IMR-90 (cell line): ENCODE measurements at regions not wholly inside any gene's neighbourhood (a gene's known extent, or its start where the extent isn't known, plus 50 kb on each side); places are given as distances from the start of the nearest gene placed in this dataset.

Source experiments
- ATAC-seq: fragments of 200-7000 bp; cut with Tn5 transposase; 2 replicates; pipeline ENCODE4 v1.9.1; 2020; ENCODE audit warnings: low read depth, mild to moderate bottlenecking, moderate library complexity
- BruUV-seq: library from RNA; stranded (reverse); fragments of 400-500 nt; replicated peaks from 2 replicates; lab custom pipeline; 2021; lab: Mats Ljungman, UMichigan
- CTCF ChIA-PET: fragments of 300-600 bp; formaldehyde crosslinking; extraction: SDS; loops from one replicate; lab custom pipeline; 2021; ENCODE audit warnings: antibody characterized with exemption; lab: Yijun Ruan, JAX
- POLR2A ChIA-PET: fragments of 300-600 bp; sonication (Branson Sonifier 250); formaldehyde crosslinking; loops from one replicate; lab custom pipeline; 2022; ENCODE audit warnings: antibody characterized with exemption; ENCODE audit not compliant: unreplicated experiment; lab: Charles Lee
- DNase-seq: peaks from one replicate; pipeline ENCODE4 v3.0.0; 2013
- H2AFZ ChIP-seq: replicated peaks from 2 replicates; pipeline ENCODE3; 2013; ENCODE audit warnings: low read length, mild to moderate bottlenecking; ENCODE audit not compliant: poor library complexity
- H2AK5ac ChIP-seq: 2 replicates; pipeline ENCODE4 v1.6.1; 2013; ENCODE audit warnings: low read depth, low read length, inconsistent platforms
- H2AK9ac ChIP-seq: replicated peaks from 2 replicates; pipeline ENCODE3; 2013; ENCODE audit warnings: mild to moderate bottlenecking, low read depth, low read length, moderate library complexity; ENCODE audit not compliant: poor library complexity
- H2BK120ac ChIP-seq: 2 replicates; pipeline ENCODE4 v1.6.1; 2013; ENCODE audit warnings: low read depth, low read length, inconsistent platforms
- H2BK15ac ChIP-seq: 3 replicates; pipeline ENCODE4 v1.6.1; 2013; ENCODE audit warnings: low read depth, low read length, inconsistent platforms
- H2BK20ac ChIP-seq: 2 replicates; pipeline ENCODE4 v1.6.1; 2013; ENCODE audit warnings: low read depth, mild to moderate bottlenecking, inconsistent platforms, low read length, moderate library complexity
- H2BK5ac ChIP-seq: 2 replicates; pipeline ENCODE4 v1.6.1; 2013; ENCODE audit warnings: mild to moderate bottlenecking, low read depth, low read length, inconsistent platforms; ENCODE audit not compliant: poor library complexity, severe bottlenecking
- H3K14ac ChIP-seq: replicated peaks from 2 replicates; pipeline ENCODE4 v1.6.1; 2013; ENCODE audit warnings: low read depth, low read length, inconsistent platforms
- H3K18ac ChIP-seq: 2 replicates; pipeline ENCODE4 v1.6.1; 2013; ENCODE audit warnings: low read depth, low read length, control low read depth
- H3K23ac ChIP-seq: 2 replicates; pipeline ENCODE4 v1.6.1; 2013; ENCODE audit warnings: low read depth, low read length, inconsistent platforms
- H3K27ac ChIP-seq: 2 replicates; pipeline ENCODE4 v1.5.1; 2013; ENCODE audit warnings: mild to moderate bottlenecking, control low read depth, low read length; ENCODE audit not compliant: insufficient read depth
- H3K27me3 ChIP-seq: 2 replicates; pipeline ENCODE4 v1.6.1; 2013; ENCODE audit warnings: low read length; ENCODE audit not compliant: control insufficient read depth, insufficient read depth
- H3K36me3 ChIP-seq: 2 replicates; pipeline ENCODE4 v1.6.1; 2013; ENCODE audit warnings: low read length, mixed read lengths; ENCODE audit not compliant: control insufficient read depth, insufficient read depth
- H3K4ac ChIP-seq: 2 replicates; pipeline ENCODE4 v1.6.1; 2013; ENCODE audit warnings: low read depth, low read length, inconsistent platforms
- H3K4me1 ChIP-seq: 2 replicates; pipeline ENCODE4 v1.6.1; 2013; ENCODE audit warnings: low read length, mixed read lengths; ENCODE audit not compliant: control insufficient read depth, insufficient read depth
- H3K4me2 ChIP-seq: 2 replicates; pipeline ENCODE4 v1.6.1; 2013; ENCODE audit warnings: low read depth, mild to moderate bottlenecking, control low read depth, low read length, moderate library complexity
- H3K4me3 ChIP-seq: 2 replicates; pipeline ENCODE4 v1.5.1; 2013; ENCODE audit warnings: low read depth, mild to moderate bottlenecking, control low read depth, low read length, moderate library complexity; ENCODE audit not compliant: insufficient read depth
- H3K56ac ChIP-seq: 2 replicates; pipeline ENCODE4 v1.6.1; 2013; ENCODE audit warnings: low read length, inconsistent platforms; ENCODE audit not compliant: insufficient read depth; ENCODE audit errors: extremely low read depth
- H3K79me1 ChIP-seq, 2 experiments: 2 replicates each; pipeline ENCODE4 v1.6.1; 2013; ENCODE audit warnings: low read length in 2 of 2, inconsistent platforms in 1 of 2, low read depth in 1 of 2
- H3K9ac ChIP-seq: 2 replicates; pipeline ENCODE4 v1.6.1; 2013; ENCODE audit warnings: low read depth, low read length, control low read depth
- H3K9me1 ChIP-seq: 2 replicates; pipeline ENCODE4 v1.6.1; 2013; ENCODE audit warnings: low read length, inconsistent platforms; ENCODE audit not compliant: insufficient read depth
- H3K9me3 ChIP-seq: 2 replicates; pipeline ENCODE4 v1.6.1; 2013; ENCODE audit warnings: low read length; ENCODE audit not compliant: control insufficient read depth, insufficient read depth
- H4K20me1 ChIP-seq: 2 replicates; pipeline ENCODE4 v1.6.1; 2013; ENCODE audit warnings: low read length, inconsistent platforms; ENCODE audit not compliant: insufficient read depth
- H4K5ac ChIP-seq: 2 replicates; pipeline ENCODE4 v1.6.1; 2013; ENCODE audit warnings: mild to moderate bottlenecking, low read depth, low read length, control low read depth
- H4K8ac ChIP-seq, 2 experiments: 2 replicates each; pipeline ENCODE4 v1.6.1; 2013; ENCODE audit warnings: low read depth in 2 of 2, low read length in 2 of 2, control low read depth in 1 of 2, inconsistent platforms in 1 of 2
- H4K91ac ChIP-seq: 2 replicates; pipeline ENCODE4 v1.6.1; 2013; ENCODE audit warnings: low read depth, low read length, inconsistent platforms; ENCODE audit not compliant: insufficient read depth
- BHLHE40 ChIP-seq: fragments of 150-350 bp; IDR thresholded peaks from 2 replicates; pipeline ENCODE4 v1.6.1; 2016; ENCODE audit warnings: mild to moderate bottlenecking, low read depth, low read length
- CEBPB ChIP-seq: IDR thresholded peaks from 2 replicates; pipeline ENCODE4 v1.6.1; 2012; ENCODE audit warnings: low read depth, low read length, improper control_type of control experiment
- CHD1 ChIP-seq: IDR thresholded peaks from 2 replicates; pipeline ENCODE4 v1.6.1; 2012; ENCODE audit warnings: low read depth, low read length, improper control_type of control experiment
- CTCF ChIP-seq: conservative IDR thresholded peaks from 2 replicates; pipeline ENCODE4 v1.5.1; 2012; ENCODE audit warnings: mild to moderate bottlenecking, low read depth, low read length, improper control_type of control experiment
- ELK1 ChIP-seq: fragments of 150-350 bp; IDR thresholded peaks from 2 replicates; pipeline ENCODE4 v1.6.1; 2016; ENCODE audit warnings: low read depth, mild to moderate bottlenecking, low read length, moderate library complexity, borderline replicate concordance
- FOS ChIP-seq: fragments of 150-350 bp; IDR thresholded peaks from 2 replicates; pipeline ENCODE4 v1.6.1; 2016; ENCODE audit warnings: low read depth, low read length
- MAFK ChIP-seq: IDR thresholded peaks from 2 replicates; pipeline ENCODE4 v1.6.1; 2012; ENCODE audit warnings: low read depth, low read length, improper control_type of control experiment
- MAZ ChIP-seq: IDR thresholded peaks from 2 replicates; pipeline ENCODE4 v1.6.1; 2012; ENCODE audit warnings: low read depth, mild to moderate bottlenecking, low read length, improper control_type of control experiment, moderate library complexity, borderline replicate concordance
- MXI1 ChIP-seq: IDR thresholded peaks from 2 replicates; pipeline ENCODE4 v1.6.1; 2012; ENCODE audit warnings: low read depth, mild to moderate bottlenecking, low read length, moderate library complexity, borderline replicate concordance
- NFE2L2 ChIP-seq: fragments of 150-350 bp; IDR thresholded peaks from 2 replicates; pipeline ENCODE4 v1.6.1; 2016; ENCODE audit warnings: low read depth, mild to moderate bottlenecking, low read length
- POLR2A ChIP-seq: IDR thresholded peaks from 2 replicates; pipeline ENCODE4 v1.6.1; 2012; ENCODE audit warnings: mild to moderate bottlenecking, low read depth, low read length
- RAD21 ChIP-seq: IDR thresholded peaks from 2 replicates; pipeline ENCODE4 v1.6.1; 2012; ENCODE audit warnings: low read length, improper control_type of control experiment
- RCOR1 ChIP-seq: IDR thresholded peaks from 2 replicates; pipeline ENCODE4 v1.6.1; 2012; ENCODE audit warnings: mild to moderate bottlenecking, low read length, improper control_type of control experiment; ENCODE audit not compliant: insufficient replicate concordance
- RFX5 ChIP-seq: IDR thresholded peaks from 2 replicates; pipeline ENCODE4 v1.8.0; 2012; ENCODE audit warnings: low read depth, mild to moderate bottlenecking, low read length, moderate library complexity
- SMC3 ChIP-seq: fragments of 150-350 bp; IDR thresholded peaks from 2 replicates; pipeline ENCODE4 v1.6.1; 2016; ENCODE audit warnings: low read depth, mild to moderate bottlenecking, antibody characterized with exemption, low read length, moderate library complexity
- WGBS, 2 experiments: methylation state at CpG; one replicate each; pipeline versions ENCODE4 v1.1.5 to v1.1.7; 2013; ENCODE audit warnings: missing lambda C conversion rate in 2 of 2; ENCODE audit not compliant: insufficient read length in 1 of 2; ENCODE audit errors: extremely low coverage in 2 of 2; 5-methylcytosine and 5-hydroxymethylcytosine counted together
- dilution Hi-C: fragments of 300-500 bp; cut with HindIII; formaldehyde crosslinking; loops from one replicate; pipeline ENCODE4 v1.14.3; 2018; ENCODE audit warnings: low sequenced_read_pairs; ENCODE audit not compliant: unreplicated experiment
- in situ Hi-C: fragments of 300-500 bp; cut with MboI; formaldehyde crosslinking; loops from 3 replicates; pipeline ENCODE4 v1.14.3; 2019; ENCODE audit warnings: low sequenced_read_pairs, inconsistent platforms, mixed read lengths
- intact Hi-C: fragments of 100-400 bp; cut with micrococcal nuclease; formaldehyde crosslinking; loops from 2 replicates; pipeline ENCODE4 v1.10.0; 2022
- TF ChIP-seq, protein P1 (sequence below): fragments of 150-350 bp; IDR thresholded peaks from 2 replicates; pipeline ENCODE4 v1.6.1; 2017; ENCODE audit warnings: mild to moderate bottlenecking, antibody characterized with exemption, low read length, low read depth

DNA sequence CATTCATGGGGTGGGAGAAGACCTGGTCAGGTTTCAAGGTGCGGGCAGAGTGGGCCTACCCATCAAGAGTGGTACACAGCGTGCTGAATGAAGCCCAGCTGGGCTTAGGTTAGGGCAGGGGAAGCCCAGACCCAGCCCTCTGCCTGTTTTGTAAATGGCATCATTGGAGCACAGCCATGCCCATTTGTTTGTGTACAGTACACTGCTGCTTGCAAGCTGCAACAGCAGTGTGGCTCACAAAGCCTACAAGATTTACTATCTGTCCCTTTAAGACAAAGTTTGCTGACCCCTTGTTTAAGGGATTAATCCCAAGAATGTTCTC is 230.1 kb upstream of the TNRC6C start:
- no peak overlapping the region for H3K27ac ChIP-seq

More for the DNA sequence above, 230.1 kb upstream of the TNRC6C start:
- Histone ChIP-seq H4K5ac (no peak overlapping the region), H4K91ac (no peak overlapping the region), H3K9me1 (no peaks in the 10 kb centered on the region), H2AK5ac (no peak overlapping the region), H3K36me3 (no peaks in the 10 kb centered on the region), H2BK5ac (no peak overlapping the region), H3K4me3 (no peak overlapping the region), H3K9ac (no peak overlapping the region), H3K14ac (no peak overlapping the region), H2BK20ac (no peak overlapping the region), H3K4me1 (no peaks in the 10 kb centered on the region), H3K9me3 (peaks cover 2% of the 10 kb centered on the region; the same call in 1 of the 2 replicates), H2BK120ac (no peak overlapping the region), H3K4ac (no peak overlapping the region), H3K27me3 (peaks cover 13% of the 10 kb centered on the region), H2AK9ac (no peak overlapping the region), H3K56ac (no peak overlapping the region), H3K79me1 (no peaks in the 10 kb centered on the region), H3K23ac (no peak overlapping the region), H2BK15ac (no peak overlapping the region), H4K20me1 (no peaks in the 10 kb centered on the region), H3K4me2 (no peak overlapping the region), H4K8ac (no peak overlapping the region), H2AFZ (no peak overlapping the region), H3K18ac (no peak overlapping the region)
- intact Hi-C loops = no loop called here
- TF ChIP-seq RAD21 (no peak), POLR2A (no peak), RFX5 (no peak), ELK1 (no peak), SMC3 (no peak), MXI1 (no peak), NFE2L2 (no peak), CEBPB (no peak), MAZ (no peak), CTCF (no peak), RCOR1 (no peak), MAFK (no peak), CHD1 (no peak), FOS (no peak), BHLHE40 (no peak)
- TF ChIP-seq, protein P1, sequence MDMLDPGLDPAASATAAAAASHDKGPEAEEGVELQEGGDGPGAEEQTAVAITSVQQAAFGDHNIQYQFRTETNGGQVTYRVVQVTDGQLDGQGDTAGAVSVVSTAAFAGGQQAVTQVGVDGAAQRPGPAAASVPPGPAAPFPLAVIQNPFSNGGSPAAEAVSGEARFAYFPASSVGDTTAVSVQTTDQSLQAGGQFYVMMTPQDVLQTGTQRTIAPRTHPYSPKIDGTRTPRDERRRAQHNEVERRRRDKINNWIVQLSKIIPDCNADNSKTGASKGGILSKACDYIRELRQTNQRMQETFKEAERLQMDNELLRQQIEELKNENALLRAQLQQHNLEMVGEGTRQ = no peak
- DNase-seq (no peak), ATAC-seq (no peak)
- ChIA-PET POLR2A (no interaction called here), CTCF (no interaction called here)
- dilution Hi-C loops = no loop called here
- WGBS, 2 experiments = no CpG with 5 or more reads among the region's 2 CpGs
- BruUV-seq = no TSS peak
- in situ Hi-C loops = no loop called here
